ENCODE measurements at regions not wholly inside any gene's neighbourhood (a gene's known extent, or its start where the extent isn't known, plus 50 kb on each side); places are given as distances from the start of the nearest gene placed in this dataset.

DNA sequence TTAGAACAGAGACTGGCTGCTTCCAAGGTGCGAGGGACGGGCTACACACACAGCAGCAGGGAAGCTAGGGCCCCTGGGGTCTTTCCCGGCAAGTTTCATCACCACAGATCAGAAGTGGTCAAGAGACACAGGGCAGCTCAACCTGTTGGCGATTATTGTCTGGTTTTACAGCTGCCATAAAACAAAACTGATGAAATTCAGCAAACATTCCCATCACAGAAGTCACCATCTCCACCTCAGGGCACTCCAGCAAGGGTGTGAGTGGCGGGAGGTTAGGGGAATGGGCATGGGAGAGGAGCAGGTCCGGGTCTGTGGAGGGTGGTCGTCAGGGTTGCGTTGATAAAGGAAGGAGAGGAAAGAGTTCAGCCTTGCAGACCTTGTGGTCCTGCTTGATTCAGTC, 91.0 kb downstream of the PXDC1 start:
- peaks cover 50% of the 10 kb centered on the region for H3K27me3 ChIP-seq (ENCODE audit: control insufficient read depth, insufficient read depth, low read length)
- no peak overlapping the region for H3K18ac ChIP-seq (ENCODE audit: low read depth, low read length)
- H3K23ac ChIP-seq (ENCODE audit: low read depth, low read length): no peak overlapping the region
- no peak overlapping the region for H4K91ac ChIP-seq (ENCODE audit: insufficient read depth, low read depth, low read length)
- no peaks in the 10 kb centered on the region for H4K20me1 ChIP-seq (ENCODE audit: insufficient read depth, low read length)
- no peak overlapping the region for H2BK15ac ChIP-seq (ENCODE audit: low read depth, low read length)
- no peaks in the 10 kb centered on the region for H3K9me3 ChIP-seq (ENCODE audit: control insufficient read depth, insufficient read depth, low read length)
- BruUV-seq (replicated peaks): no TSS peak
- no peak overlapping the region for H2AK5ac ChIP-seq (ENCODE audit: low read depth, low read length)
- no peak overlapping the region for H3K4me3 ChIP-seq (ENCODE audit: insufficient read depth, low read depth, low read length)
- no peak for ATAC-seq (ENCODE audit: low read depth)
- no peak overlapping the region for H3K4ac ChIP-seq (ENCODE audit: low read depth, low read length)
- H3K9ac ChIP-seq (ENCODE audit: low read depth, low read length): no peak overlapping the region
- intact Hi-C loops (cut with micrococcal nuclease): no loop called here
- no peak overlapping the region for H3K27ac ChIP-seq (ENCODE audit: insufficient read depth, low read length)
- H3K14ac ChIP-seq (replicated peaks; ENCODE audit: low read depth, low read length): no peak overlapping the region
- in situ Hi-C loops (cut with MboI; ENCODE audit: low sequenced_read_pairs): no loop called here
- H3K79me1 ChIP-seq (ENCODE audit: low read depth in 1 of 2, low read length in 2 of 2): no peaks in the 10 kb centered on the region
- H2BK5ac ChIP-seq (ENCODE audit: low read depth, low read length, poor library complexity, severe bottlenecking): no peak overlapping the region
- no peaks in the 10 kb centered on the region for H3K36me3 ChIP-seq (ENCODE audit: control insufficient read depth, insufficient read depth, low read length)
- H4K8ac ChIP-seq (ENCODE audit: low read depth in 2 of 2, low read length in 2 of 2): no peak overlapping the region
- no peak overlapping the region for H2AK9ac ChIP-seq (replicated peaks; ENCODE audit: low read depth, low read length, poor library complexity)
- H2AFZ ChIP-seq (replicated peaks; ENCODE audit: low read length, poor library complexity): no peak overlapping the region
- no peak overlapping the region for H2BK20ac ChIP-seq (ENCODE audit: low read depth, low read length)
- H3K9me1 ChIP-seq (ENCODE audit: insufficient read depth, low read length): no peaks in the 10 kb centered on the region
- H3K56ac ChIP-seq (ENCODE audit: extremely low read depth, insufficient read depth, low read length): no peak overlapping the region
- CTCF ChIA-PET: no interaction called here
- H3K4me2 ChIP-seq (ENCODE audit: low read depth, low read length): no peak overlapping the region
- WGBS, 2 experiments (ENCODE audit: extremely low coverage in 2 of 2, insufficient read length in 1 of 2): 67% methylated on average over 2 of the region's 8 CpGs; no CpG with 5 or more reads in 1 of the 2 experiments
- dilution Hi-C loops (cut with HindIII; ENCODE audit: low sequenced_read_pairs, unreplicated experiment): no loop called here
- POLR2A ChIA-PET (ENCODE audit: unreplicated experiment): no interaction called here
- H2BK120ac ChIP-seq (ENCODE audit: low read depth, low read length): no peak overlapping the region
- H3K4me1 ChIP-seq (ENCODE audit: control insufficient read depth, insufficient read depth, low read length): peaks cover 6% of the 10 kb centered on the region
- H4K5ac ChIP-seq (ENCODE audit: low read depth, low read length): no peak overlapping the region
- no peak for DNase-seq
- TF ChIP-seq, protein P1, sequence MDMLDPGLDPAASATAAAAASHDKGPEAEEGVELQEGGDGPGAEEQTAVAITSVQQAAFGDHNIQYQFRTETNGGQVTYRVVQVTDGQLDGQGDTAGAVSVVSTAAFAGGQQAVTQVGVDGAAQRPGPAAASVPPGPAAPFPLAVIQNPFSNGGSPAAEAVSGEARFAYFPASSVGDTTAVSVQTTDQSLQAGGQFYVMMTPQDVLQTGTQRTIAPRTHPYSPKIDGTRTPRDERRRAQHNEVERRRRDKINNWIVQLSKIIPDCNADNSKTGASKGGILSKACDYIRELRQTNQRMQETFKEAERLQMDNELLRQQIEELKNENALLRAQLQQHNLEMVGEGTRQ (IDR thresholded peaks at IDR 0.05; ENCODE audit: low read depth, low read length): no peak
- TF ChIP-seq BHLHE40 (IDR thresholded peaks at IDR 0.05; ENCODE audit: low read depth, low read length): no peak
- TF ChIP-seq MAZ (IDR thresholded peaks at IDR 0.05; ENCODE audit: borderline replicate concordance, low read depth, low read length): no peak
- TF ChIP-seq POLR2A (IDR thresholded peaks at IDR 0.05; ENCODE audit: low read depth, low read length): no peak
- TF ChIP-seq MAFK (IDR thresholded peaks at IDR 0.05; ENCODE audit: low read depth, low read length): no peak
